OCI-LY7 (cell line): ENCODE measurements at regions not wholly inside any gene's neighbourhood (a gene's known extent, or its start where the extent isn't known, plus 50 kb on each side); places are given as distances from the start of the nearest gene placed in this dataset.

Source experiments
- EZH2phosphoT487 ChIP-seq: fragments of 200-600 bp; sonication (generic); IDR thresholded peaks from 2 replicates; pipeline ENCODE4 v1.6.1; 2018; ENCODE audit warnings: low read depth, borderline replicate concordance, mild to moderate bottlenecking, mixed run types, antibody characterized with exemption, low read length, moderate library complexity, mixed read lengths
- TF ChIP-seq, protein P1 (sequence below): fragments of 200-600 bp; sonication (generic); conservative IDR thresholded peaks from 2 replicates; pipeline ENCODE4 v1.5.1; 2014; ENCODE audit warnings: mild to moderate bottlenecking, antibody characterized with exemption, low read length, moderate library complexity, mixed read lengths

GRCh38 chr5:108669462-108669861, 78.2 kb upstream of the FER start:
- TF ChIP-seq, protein P1, sequence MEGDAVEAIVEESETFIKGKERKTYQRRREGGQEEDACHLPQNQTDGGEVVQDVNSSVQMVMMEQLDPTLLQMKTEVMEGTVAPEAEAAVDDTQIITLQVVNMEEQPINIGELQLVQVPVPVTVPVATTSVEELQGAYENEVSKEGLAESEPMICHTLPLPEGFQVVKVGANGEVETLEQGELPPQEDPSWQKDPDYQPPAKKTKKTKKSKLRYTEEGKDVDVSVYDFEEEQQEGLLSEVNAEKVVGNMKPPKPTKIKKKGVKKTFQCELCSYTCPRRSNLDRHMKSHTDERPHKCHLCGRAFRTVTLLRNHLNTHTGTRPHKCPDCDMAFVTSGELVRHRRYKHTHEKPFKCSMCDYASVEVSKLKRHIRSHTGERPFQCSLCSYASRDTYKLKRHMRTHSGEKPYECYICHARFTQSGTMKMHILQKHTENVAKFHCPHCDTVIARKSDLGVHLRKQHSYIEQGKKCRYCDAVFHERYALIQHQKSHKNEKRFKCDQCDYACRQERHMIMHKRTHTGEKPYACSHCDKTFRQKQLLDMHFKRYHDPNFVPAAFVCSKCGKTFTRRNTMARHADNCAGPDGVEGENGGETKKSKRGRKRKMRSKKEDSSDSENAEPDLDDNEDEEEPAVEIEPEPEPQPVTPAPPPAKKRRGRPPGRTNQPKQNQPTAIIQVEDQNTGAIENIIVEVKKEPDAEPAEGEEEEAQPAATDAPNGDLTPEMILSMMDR, result no peak
- no peak for TF ChIP-seq EZH2phosphoT487
